ENCODE measurements at regions not wholly inside any gene's neighbourhood (a gene's known extent, or its start where the extent isn't known, plus 50 kb on each side); places are given as distances from the start of the nearest gene placed in this dataset.

- DNase-seq: no peak
- no peaks in the 10 kb centered on the region for H3K27me3 ChIP-seq
- no peaks in the 10 kb centered on the region for H3K36me3 ChIP-seq
- intact Hi-C loops (cut with DNase I): no loop called here
- H3K27ac ChIP-seq: no peak overlapping the region
- H3K4me1 ChIP-seq (ENCODE audit: insufficient read depth): no peaks in the 10 kb centered on the region
- no peaks in the 10 kb centered on the region for H3K9me3 ChIP-seq
- H3K4me3 ChIP-seq: no peak overlapping the region
- WGBS, 3 donors: 87 to 95% (median 87%) methylated on average over 4 of the region's 4 CpGs
- TF ChIP-seq CTCF (IDR thresholded peaks at IDR 0.05) (no peak), EP300 (IDR thresholded peaks at IDR 0.05) (no peak), POLR2A (IDR thresholded peaks at IDR 0.05) (no peak)
These were observed 1169.7 kb downstream of the DIAPH3 start for GRCh38 chr13:58994077-58994476.

- intact Hi-C loops (cut with DNase I): no loop called here
- H3K27me3 ChIP-seq: no peaks in the 10 kb centered on the region
- TF ChIP-seq CTCF (IDR thresholded peaks at IDR 0.05): no peak
- no peak for TF ChIP-seq EP300 (IDR thresholded peaks at IDR 0.05)
- TF ChIP-seq POLR2A (IDR thresholded peaks at IDR 0.05): no peak
These were observed 1169.0 kb downstream of the DIAPH3 start for GRCh38 chr13:58994777-58995176.

GRCh38 chr13:58998716-58999115 lies 1165.0 kb downstream of the DIAPH3 start:
- WGBS, 3 donors: 4 to 13% (median 6%) methylated on average over 2 of the region's 2 CpGs
- no peak overlapping the region for H3K27ac ChIP-seq
- no peaks in the 10 kb centered on the region for H3K36me3 ChIP-seq
- H3K4me3 ChIP-seq: no peak overlapping the region
- H3K4me1 ChIP-seq (ENCODE audit: insufficient read depth): no peaks in the 10 kb centered on the region
- H3K9me3 ChIP-seq: no peaks in the 10 kb centered on the region
- TF ChIP-seq POLR2A (IDR thresholded peaks at IDR 0.05): no peak
- no peak for TF ChIP-seq CTCF (IDR thresholded peaks at IDR 0.05)
- no peak for TF ChIP-seq EP300 (IDR thresholded peaks at IDR 0.05)
- DNase-seq: no peak
- intact Hi-C loops (cut with DNase I): no loop called here
- no peaks in the 10 kb centered on the region for H3K27me3 ChIP-seq

More at GRCh38 chr13:58994777-58995176, 1169.0 kb downstream of the DIAPH3 start:
- H3K4me1 ChIP-seq (ENCODE audit: insufficient read depth): no peaks in the 10 kb centered on the region
- H3K27ac ChIP-seq: no peak overlapping the region
- no peak overlapping the region for H3K4me3 ChIP-seq
- H3K9me3 ChIP-seq: no peaks in the 10 kb centered on the region
- no peaks in the 10 kb centered on the region for H3K36me3 ChIP-seq
- DNase-seq: no peak

- H3K27me3 ChIP-seq: no peaks in the 10 kb centered on the region
- no peak overlapping the region for H3K27ac ChIP-seq
- no peaks in the 10 kb centered on the region for H3K9me3 ChIP-seq
- TF ChIP-seq EP300 (IDR thresholded peaks at IDR 0.05): no peak
- no peak for TF ChIP-seq POLR2A (IDR thresholded peaks at IDR 0.05)
- TF ChIP-seq CTCF (IDR thresholded peaks at IDR 0.05): no peak
- WGBS, 3 donors: 86 to 95% (median 93%) methylated on average over 2 of the region's 2 CpGs
- no peak overlapping the region for H3K4me3 ChIP-seq
- no peaks in the 10 kb centered on the region for H3K4me1 ChIP-seq (ENCODE audit: insufficient read depth)
- DNase-seq: no peak
- intact Hi-C loops (cut with DNase I): no loop called here
- H3K36me3 ChIP-seq: no peaks in the 10 kb centered on the region
These were observed 1163.9 kb downstream of the DIAPH3 start for GRCh38 chr13:58999851-59000250.

GRCh38 chr13:59000770-59001169 lies 1163.0 kb downstream of the DIAPH3 start:
- no peaks in the 10 kb centered on the region for H3K9me3 ChIP-seq
- no peak overlapping the region for H3K4me3 ChIP-seq
- intact Hi-C loops (cut with DNase I): no loop called here
- no peaks in the 10 kb centered on the region for H3K4me1 ChIP-seq (ENCODE audit: insufficient read depth)
- no peaks in the 10 kb centered on the region for H3K27me3 ChIP-seq
- TF ChIP-seq CTCF (IDR thresholded peaks at IDR 0.05) (no peak), POLR2A (IDR thresholded peaks at IDR 0.05) (no peak), EP300 (IDR thresholded peaks at IDR 0.05) (no peak)
- no peaks in the 10 kb centered on the region for H3K36me3 ChIP-seq
- no peak for DNase-seq
- H3K27ac ChIP-seq: no peak overlapping the region
